ENCODE measurements at regions not wholly inside any gene's neighbourhood (a gene's known extent, or its start where the extent isn't known, plus 50 kb on each side); places are given as distances from the start of the nearest gene placed in this dataset.

DNA sequence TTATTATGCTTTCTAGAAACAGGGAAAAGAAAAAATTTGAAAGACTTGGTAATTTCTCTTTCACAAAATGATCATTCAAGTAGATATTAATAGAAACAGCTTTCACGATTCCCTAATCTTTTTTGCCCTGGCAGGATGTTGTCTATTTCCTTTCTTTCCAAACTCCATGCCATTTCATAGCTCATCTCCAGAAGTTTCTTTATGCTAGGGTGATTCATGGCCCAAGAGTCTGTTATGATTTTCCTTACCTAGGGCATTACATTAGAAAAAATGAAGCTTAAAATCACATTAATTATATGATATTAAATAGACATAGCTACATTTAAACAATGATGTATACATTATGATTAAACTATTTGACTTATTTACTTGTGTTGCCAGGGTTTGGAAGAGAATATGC, 762.1 kb downstream of the LTN1 start:
- TF ChIP-seq POLR2A (IDR thresholded peaks at IDR 0.05) (no peak), CTCF (IDR thresholded peaks at IDR 0.05) (no peak), EP300 (IDR thresholded peaks at IDR 0.05; ENCODE audit: low read depth) (no peak)

Data from transverse colon (tissue), 3 donors.